HG03066 (cell line): ENCODE measurements at regions not wholly inside any gene's neighbourhood (a gene's known extent, or its start where the extent isn't known, plus 50 kb on each side); places are given as distances from the start of the nearest gene placed in this dataset.

ENCODE experiments used
- ATAC-seq: cut with Tn5 transposase; IDR thresholded peaks from one replicate; pipeline ENCODE4 v1.9.1; 2021; ENCODE audit warnings: low read depth; ENCODE audit not compliant: unreplicated experiment

DNA sequence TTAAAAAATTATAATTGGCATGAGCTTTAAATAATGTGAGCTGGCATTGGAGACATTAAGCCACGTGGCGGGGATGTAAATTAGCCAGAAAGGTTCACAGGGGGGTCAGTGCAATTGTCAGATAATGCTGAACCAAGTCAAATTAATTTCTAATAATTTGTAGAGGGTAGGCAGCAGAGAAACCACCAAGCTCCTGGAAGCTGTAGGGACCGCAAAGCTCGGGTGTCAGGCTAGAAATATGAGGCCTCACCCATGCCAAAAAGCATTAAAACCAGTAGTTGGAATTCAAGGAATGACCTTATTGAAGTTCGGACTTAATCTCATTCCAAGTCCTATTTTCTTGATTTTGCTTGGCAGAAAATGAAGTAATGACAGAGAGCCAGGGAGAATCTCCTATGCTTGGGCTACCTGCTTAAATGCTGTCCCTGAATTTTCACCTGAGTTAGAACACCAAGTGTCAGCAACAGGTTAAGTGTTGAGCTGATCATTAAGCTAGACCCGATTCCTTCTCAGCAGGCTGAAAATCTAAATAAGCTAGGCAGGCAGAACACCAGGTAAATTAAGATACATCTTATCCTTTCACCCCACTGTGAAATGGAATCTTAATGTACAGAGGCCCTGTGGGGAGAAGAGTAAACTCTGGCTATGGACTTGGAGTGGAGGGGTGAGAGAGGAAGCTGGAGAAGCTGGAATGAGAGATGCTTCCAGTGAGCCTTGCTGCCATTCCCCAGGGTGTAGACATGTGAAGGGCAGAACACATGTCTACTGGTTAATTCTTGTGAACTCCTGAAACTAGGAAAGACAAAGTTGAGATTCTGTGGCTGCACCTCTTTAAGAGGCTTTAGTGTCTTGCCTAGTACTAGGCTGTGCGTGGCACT is 520.0 kb downstream of the SLC4A3 start:
- ATAC-seq: no peak

GRCh38 chr2:220148471-220149248 is 521.2 kb downstream of the SLC4A3 start:
- no peak for ATAC-seq

GRCh38 chr2:220151341-220151740 is 523.9 kb downstream of the SLC4A3 start:
- ATAC-seq: no peak

DNA sequence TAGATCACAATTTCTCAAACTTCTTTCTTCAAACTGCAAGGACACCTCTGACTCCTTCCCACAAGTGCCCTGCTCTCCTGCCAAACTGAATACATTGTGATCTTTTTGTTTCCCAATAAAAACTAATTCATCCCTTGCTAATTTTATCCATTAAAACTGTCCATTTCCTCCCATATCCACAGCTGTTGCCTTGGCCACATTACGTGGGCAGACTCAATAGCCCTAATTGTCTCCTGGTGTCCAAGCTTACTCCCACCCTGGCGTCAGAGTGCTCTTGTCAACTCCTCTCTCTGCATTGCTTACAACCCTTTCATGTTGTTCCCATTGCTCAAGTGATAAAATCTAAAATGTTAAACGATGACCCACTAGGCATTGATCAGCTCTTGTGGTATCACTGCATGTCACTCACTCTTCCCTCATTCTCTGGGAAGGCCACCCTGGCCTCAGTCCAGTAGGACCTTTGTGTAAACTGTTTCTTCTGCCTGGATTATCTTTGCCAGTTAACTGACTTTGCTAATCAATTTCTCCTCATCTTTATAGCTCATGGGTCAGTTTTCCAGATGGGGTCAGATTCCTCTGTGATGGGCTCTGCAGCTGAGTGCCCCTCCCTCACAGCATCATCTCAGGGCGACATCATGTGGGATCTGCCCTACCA is 525.0 kb downstream of the SLC4A3 start:
- no peak for ATAC-seq

- ATAC-seq: no peak
Observed at GRCh38 chr2:220153118-220153517, 525.7 kb downstream of the SLC4A3 start.

GRCh38 chr2:220154304-220154703 is 526.9 kb downstream of the SLC4A3 start:
- ATAC-seq: no peak

DNA sequence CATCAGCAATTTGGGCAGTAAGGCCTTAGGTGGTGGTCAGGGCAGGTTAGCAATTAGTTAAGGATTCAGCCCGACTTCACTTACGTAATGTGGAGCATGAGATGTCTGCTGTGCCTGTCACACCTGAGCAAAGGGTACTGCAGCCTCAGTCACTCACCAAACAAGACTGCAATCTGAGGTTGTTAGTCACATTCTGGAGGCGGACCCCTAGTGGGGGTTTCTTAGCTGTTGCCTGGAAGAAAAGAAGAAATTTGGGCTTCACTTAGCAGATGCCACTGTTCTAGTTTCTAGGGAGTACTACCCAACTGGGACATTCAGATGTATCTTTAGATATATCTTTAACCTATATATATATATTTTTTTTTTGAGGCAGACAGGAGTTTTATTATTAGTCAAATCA is 529.9 kb downstream of the SLC4A3 start:
- ATAC-seq: no peak

GRCh38 chr2:220159738-220160137 is 532.3 kb downstream of the SLC4A3 start:
- ATAC-seq: no peak

DNA sequence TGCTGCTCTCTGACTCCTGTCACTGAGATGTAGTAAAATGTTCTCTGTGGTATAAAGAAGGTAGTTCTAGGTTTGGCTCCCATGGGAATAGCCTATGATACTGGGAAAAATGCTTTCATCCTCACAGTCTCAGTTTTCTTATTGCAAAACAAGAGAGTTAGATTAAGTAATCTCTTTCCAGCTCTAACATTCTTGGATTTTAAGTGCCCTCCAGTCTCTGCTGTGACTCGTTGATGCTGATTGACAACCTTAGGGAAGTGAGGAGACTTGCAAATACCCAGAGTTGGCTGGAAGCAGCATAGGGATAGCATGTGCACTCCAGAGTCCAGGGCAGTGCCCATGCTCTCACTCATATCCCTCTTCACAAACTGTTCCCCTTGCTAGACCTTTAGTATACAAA is 534.9 kb downstream of the SLC4A3 start:
- no peak for ATAC-seq

- ATAC-seq: no peak
Observed at GRCh38 chr2:220163486-220163885, 536.1 kb downstream of the SLC4A3 start.

- no peak for ATAC-seq
Observed at GRCh38 chr2:220165401-220165800, 538.0 kb downstream of the SLC4A3 start.

DNA sequence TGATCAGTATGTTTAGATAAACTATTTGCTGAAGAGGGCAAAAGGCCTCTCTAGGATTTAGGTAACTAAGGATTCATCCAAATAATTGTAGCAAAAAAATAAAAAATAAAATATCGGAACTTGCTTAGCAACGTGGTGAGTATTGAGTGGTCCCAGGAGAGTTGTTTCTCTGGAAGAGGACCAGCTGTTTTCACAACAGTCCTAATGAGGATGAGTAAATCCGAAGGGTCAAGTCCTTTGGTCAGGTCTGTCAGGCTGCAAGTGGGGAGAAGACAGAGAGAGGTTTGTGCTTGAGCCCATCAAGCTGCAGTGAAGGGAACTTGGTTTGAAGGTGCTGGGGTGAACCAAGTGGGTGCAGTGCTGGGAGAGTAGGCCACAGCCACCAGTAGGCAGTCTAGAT is 539.2 kb downstream of the SLC4A3 start:
- ATAC-seq: no peak

DNA sequence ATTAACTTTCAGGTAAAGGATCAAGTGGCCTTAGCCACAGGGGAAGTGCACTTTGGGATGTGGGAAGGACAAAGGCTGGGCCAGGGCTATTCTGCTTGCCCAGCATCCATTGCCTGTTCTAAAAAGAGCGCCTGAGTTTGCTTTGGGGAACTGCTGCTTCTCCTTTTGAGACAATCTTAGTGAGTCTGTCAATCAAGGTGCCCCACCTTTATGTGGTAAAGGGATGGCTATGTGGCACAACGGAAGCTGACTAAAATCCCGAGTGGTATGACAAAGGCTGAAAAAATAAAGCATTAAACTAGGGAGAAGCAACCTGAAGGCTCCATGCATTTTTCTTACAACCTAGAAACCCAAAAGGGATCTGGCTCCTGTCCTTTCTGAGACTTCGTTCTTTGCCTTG is 540.5 kb downstream of the SLC4A3 start:
- ATAC-seq: no peak

GRCh38 chr2:220168891-220169546 is 541.6 kb downstream of the SLC4A3 start:
- no peak for ATAC-seq

- ATAC-seq: no peak
Observed at GRCh38 chr2:220174826-220175225, 547.4 kb downstream of the SLC4A3 start.

DNA sequence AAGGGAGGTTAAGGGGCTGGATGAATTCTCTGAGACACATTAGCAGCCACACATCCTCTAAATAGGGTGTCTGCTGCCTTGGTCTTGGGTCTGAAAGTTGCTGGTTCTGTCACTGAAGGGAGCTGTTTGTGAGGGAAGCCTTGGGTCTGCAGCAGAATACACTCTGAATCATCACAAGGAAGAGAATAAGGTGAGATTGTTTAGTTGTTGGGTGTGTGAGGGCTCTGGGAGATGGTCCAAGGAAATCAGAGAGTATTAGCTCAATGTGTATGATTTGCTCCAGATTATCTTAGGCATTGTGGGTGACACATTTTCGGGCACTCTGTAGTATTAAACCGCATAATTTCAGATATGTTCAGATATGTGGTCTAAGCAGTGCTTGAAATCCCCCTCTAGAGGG is 548.5 kb downstream of the SLC4A3 start:
- ATAC-seq: no peak

GRCh38 chr2:220178991-220179695 is 551.7 kb downstream of the SLC4A3 start:
- no peak for ATAC-seq

DNA sequence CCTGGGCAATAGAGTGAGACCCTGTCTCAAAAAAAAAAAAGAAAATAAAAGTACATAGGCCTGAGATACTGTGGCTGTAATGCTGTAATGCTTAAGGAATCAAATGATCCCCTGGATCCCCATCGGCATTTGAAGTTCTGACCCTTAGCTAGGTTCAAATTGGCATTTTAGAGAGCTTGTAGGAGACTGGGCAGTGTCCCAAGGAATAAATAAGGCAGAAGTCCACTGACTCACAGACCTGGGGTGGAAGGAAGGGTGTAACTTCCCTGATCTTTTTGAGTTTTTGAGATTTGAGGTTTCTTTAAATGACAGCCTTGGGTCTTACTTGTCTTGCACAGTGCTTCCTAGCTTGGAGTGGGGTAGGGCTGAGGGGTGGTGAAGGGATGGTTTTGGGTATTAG is 553.7 kb downstream of the SLC4A3 start:
- ATAC-seq: no peak

DNA sequence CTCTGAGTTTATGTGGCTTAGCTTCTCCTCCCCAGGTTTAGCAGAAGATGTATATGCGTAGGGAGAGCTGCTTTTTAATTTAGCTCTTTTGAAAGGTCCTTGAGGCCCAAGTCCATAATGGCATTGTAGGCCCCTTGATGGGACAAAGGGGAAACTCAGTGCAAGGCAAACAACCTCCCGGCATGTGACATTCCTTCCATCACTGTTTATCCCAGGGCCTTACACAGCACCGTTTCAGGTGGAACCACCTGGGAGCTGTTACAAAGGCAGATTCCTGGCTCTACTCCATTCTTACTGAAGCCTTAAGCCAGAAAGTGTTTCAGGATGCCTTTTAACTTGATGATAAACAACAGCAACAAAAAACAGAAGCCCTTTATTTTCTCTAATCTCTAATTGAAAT is 555.4 kb downstream of the SLC4A3 start:
- no peak for ATAC-seq

DNA sequence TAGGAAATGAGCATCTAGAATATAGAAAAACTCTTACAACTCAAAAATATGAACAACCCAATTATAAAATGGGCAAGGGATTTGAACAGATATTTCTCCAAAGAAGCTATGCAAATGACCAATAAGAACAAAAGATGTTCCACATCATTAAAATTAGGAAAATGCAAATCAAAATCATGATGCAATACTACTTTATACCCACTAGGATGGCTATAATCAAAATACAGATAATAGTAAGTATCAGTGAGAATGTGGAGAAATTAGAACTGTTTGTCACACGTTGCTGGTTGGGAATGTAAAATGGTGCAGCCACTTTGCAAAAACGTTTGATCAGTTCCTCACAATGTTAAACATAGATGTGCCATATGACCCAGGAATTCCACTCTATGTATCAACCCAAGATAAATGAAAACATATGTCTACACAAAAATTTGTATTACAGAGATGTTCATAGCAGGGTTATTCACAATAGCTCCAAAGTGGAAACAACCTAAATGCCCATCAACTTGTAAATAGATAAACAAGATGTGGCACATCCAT is 558.4 kb downstream of the SLC4A3 start:
- no peak for ATAC-seq
